ENCODE measurements at regions not wholly inside any gene's neighbourhood (a gene's known extent, or its start where the extent isn't known, plus 50 kb on each side); places are given as distances from the start of the nearest gene placed in this dataset.
A peak's percentile ranks its signal among the peaks of the same experiment; 100 is the strongest.

- peaks cover 37% of the 10 kb centered on the region for H3K4me1 ChIP-seq (ENCODE audit: insufficient read depth, low read length, severe bottlenecking)
- no peak overlapping the region for H2AFZ ChIP-seq (ENCODE audit: low read length)
- H4K20me1 ChIP-seq (ENCODE audit: insufficient read depth, low read length) = no peaks in the 10 kb centered on the region
- H3K4me2 ChIP-seq (ENCODE audit: low read length) = no peak overlapping the region
- H3F3A ChIP-seq (ENCODE audit: insufficient read depth, low read length) = peaks cover 2% of the 10 kb centered on the region; the same call in 1 of the 2 replicates
- no peaks in the 10 kb centered on the region for H3K79me2 ChIP-seq (ENCODE audit: insufficient read depth, low read length)
- peak overlapping the region; percentile 21 for H3K27ac ChIP-seq (ENCODE audit: low read depth, low read length, poor library complexity, severe bottlenecking)
- no peaks in the 10 kb centered on the region for H3K27me3 ChIP-seq (ENCODE audit: insufficient read depth, low read length)
- H3K4me3 ChIP-seq (ENCODE audit: low read depth, low read length, poor library complexity, severe bottlenecking) = no peak overlapping the region
- H3K36me3 ChIP-seq (ENCODE audit: insufficient read depth, low read length) = no peaks in the 10 kb centered on the region
- no peaks in the 10 kb centered on the region for H3K9me3 ChIP-seq (ENCODE audit: low read length)
- no peak for TF ChIP-seq EZH2 (IDR thresholded peaks at IDR 0.05; ENCODE audit: borderline replicate concordance, low read length)
- H3K9me2 ChIP-seq (ENCODE audit: low read depth, low read length) = no peaks in the 10 kb centered on the region
- H3K9ac ChIP-seq (ENCODE audit: low read length) = no peak overlapping the region
Measured at GRCh38 chr1:235049217-235049616, 79.4 kb downstream of the TOMM20 start.

- peak overlapping the region; percentile 55 for H3K27ac ChIP-seq (ENCODE audit: low read depth, low read length, poor library complexity, severe bottlenecking)
- H4K20me1 ChIP-seq (ENCODE audit: insufficient read depth, low read length) = no peaks in the 10 kb centered on the region
- peak overlapping the region; percentile 24; the same call in 1 of the 2 replicates for H3K4me2 ChIP-seq (ENCODE audit: low read length)
- H3F3A ChIP-seq (ENCODE audit: insufficient read depth, low read length) = peaks cover 2% of the 10 kb centered on the region; the same call in 1 of the 2 replicates
- no peaks in the 10 kb centered on the region for H3K36me3 ChIP-seq (ENCODE audit: insufficient read depth, low read length)
- no peak overlapping the region for H3K4me3 ChIP-seq (ENCODE audit: low read depth, low read length, poor library complexity, severe bottlenecking)
- H3K9me2 ChIP-seq (ENCODE audit: low read depth, low read length) = no peaks in the 10 kb centered on the region
- TF ChIP-seq EZH2 (IDR thresholded peaks at IDR 0.05; ENCODE audit: borderline replicate concordance, low read length) (no peak), CTCF (IDR thresholded peaks at IDR 0.05; ENCODE audit: low read length) (no peak)
- no peaks in the 10 kb centered on the region for H3K79me2 ChIP-seq (ENCODE audit: insufficient read depth, low read length)
- H3K9me3 ChIP-seq (ENCODE audit: low read length) = no peaks in the 10 kb centered on the region
- no peak overlapping the region for H2AFZ ChIP-seq (ENCODE audit: low read length)
- H3K4me1 ChIP-seq (ENCODE audit: insufficient read depth, low read length, severe bottlenecking) = peaks cover 30% of the 10 kb centered on the region
- no peaks in the 10 kb centered on the region for H3K27me3 ChIP-seq (ENCODE audit: insufficient read depth, low read length)
- peak overlapping the region; percentile 45 for H3K9ac ChIP-seq (ENCODE audit: low read length)
Measured at GRCh38 chr1:235047331-235047871, 81.2 kb downstream of the TOMM20 start.

GRCh38 chr1:235045921-235046601, 82.6 kb downstream of the TOMM20 start:
- Histone ChIP-seq H3K4me3 (ENCODE audit: low read depth, low read length, poor library complexity, severe bottlenecking) (no peak overlapping the region), H3K9ac (ENCODE audit: low read length) (no peak overlapping the region), H3K27ac (ENCODE audit: low read depth, low read length, poor library complexity, severe bottlenecking) (no peak overlapping the region), H2AFZ (ENCODE audit: low read length) (no peak overlapping the region), H3K9me3 (ENCODE audit: low read length) (no peaks in the 10 kb centered on the region), H3K4me2 (ENCODE audit: low read length) (no peak overlapping the region), H3K36me3 (ENCODE audit: insufficient read depth, low read length) (no peaks in the 10 kb centered on the region), H3F3A (ENCODE audit: insufficient read depth, low read length) (peaks cover 4% of the 10 kb centered on the region), H4K20me1 (ENCODE audit: insufficient read depth, low read length) (no peaks in the 10 kb centered on the region), H3K27me3 (ENCODE audit: insufficient read depth, low read length) (no peaks in the 10 kb centered on the region), H3K9me2 (ENCODE audit: low read depth, low read length) (no peaks in the 10 kb centered on the region), H3K79me2 (ENCODE audit: insufficient read depth, low read length) (no peaks in the 10 kb centered on the region), H3K4me1 (ENCODE audit: insufficient read depth, low read length, severe bottlenecking) (peaks cover 20% of the 10 kb centered on the region)
- TF ChIP-seq EZH2 (IDR thresholded peaks at IDR 0.05; ENCODE audit: borderline replicate concordance, low read length) (no peak), CTCF (IDR thresholded peaks at IDR 0.05; ENCODE audit: low read length) (no peak)
